Adrenal gland (tissue), 5 donors: ENCODE measurements at regions not wholly inside any gene's neighbourhood (a gene's known extent, or its start where the extent isn't known, plus 50 kb on each side); places are given as distances from the start of the nearest gene placed in this dataset.

Experiments
- POLR2A ChIP-seq, 2 donors: fragments of 450-650 bp; IDR thresholded peaks; one replicate each; pipeline ENCODE4 v1.6.1; 2017; ENCODE audit warnings: antibody characterized with exemption in 2 of 2, mild to moderate bottlenecking in 2 of 2, moderate library complexity in 1 of 2
- TF ChIP-seq, protein P1 (sequence below), 6 experiments: fragments of 450-650 bp in 4 of 6; fragments of 200-600 bp in 2 of 6; sonication (generic) in 1 of 6; IDR thresholded peaks; 1 replicate in 5 of 6; 2 replicates in 1 of 6; pipeline versions ENCODE4 v1.5.1 to v1.8.0; 2016 to 2021; ENCODE audit warnings: antibody characterized with exemption in 6 of 6, mild to moderate bottlenecking in 2 of 6, moderate library complexity in 1 of 6
- donor health status: DM: no; HTN: no; CAD: no.

DNA sequence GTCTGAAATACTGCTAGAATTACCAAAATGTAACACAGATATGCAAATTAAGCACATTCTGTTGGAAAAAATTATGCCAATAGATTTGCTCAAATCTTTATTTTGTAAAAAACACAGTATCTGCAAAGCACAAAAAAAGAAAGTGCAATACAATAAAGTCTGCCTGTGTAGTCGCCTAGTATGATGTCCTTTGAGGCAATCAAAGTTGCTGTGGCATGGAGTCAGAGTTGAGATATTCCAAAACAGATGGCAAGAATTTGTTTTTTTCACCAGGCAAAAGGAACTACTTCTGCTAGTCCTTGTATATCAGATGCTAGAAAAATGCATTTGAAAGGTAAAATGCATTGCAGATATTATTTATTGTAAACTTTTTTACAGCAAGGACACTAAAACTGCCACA is 531.3 kb upstream of the TMEFF2 start:
- TF ChIP-seq POLR2A (IDR thresholded peaks at IDR 0.05) = no peak
- TF ChIP-seq, protein P1, sequence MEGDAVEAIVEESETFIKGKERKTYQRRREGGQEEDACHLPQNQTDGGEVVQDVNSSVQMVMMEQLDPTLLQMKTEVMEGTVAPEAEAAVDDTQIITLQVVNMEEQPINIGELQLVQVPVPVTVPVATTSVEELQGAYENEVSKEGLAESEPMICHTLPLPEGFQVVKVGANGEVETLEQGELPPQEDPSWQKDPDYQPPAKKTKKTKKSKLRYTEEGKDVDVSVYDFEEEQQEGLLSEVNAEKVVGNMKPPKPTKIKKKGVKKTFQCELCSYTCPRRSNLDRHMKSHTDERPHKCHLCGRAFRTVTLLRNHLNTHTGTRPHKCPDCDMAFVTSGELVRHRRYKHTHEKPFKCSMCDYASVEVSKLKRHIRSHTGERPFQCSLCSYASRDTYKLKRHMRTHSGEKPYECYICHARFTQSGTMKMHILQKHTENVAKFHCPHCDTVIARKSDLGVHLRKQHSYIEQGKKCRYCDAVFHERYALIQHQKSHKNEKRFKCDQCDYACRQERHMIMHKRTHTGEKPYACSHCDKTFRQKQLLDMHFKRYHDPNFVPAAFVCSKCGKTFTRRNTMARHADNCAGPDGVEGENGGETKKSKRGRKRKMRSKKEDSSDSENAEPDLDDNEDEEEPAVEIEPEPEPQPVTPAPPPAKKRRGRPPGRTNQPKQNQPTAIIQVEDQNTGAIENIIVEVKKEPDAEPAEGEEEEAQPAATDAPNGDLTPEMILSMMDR (IDR thresholded peaks at IDR 0.05) = no peak
